Keratinocyte (primary cell): ENCODE measurements at regions not wholly inside any gene's neighbourhood (a gene's known extent, or its start where the extent isn't known, plus 50 kb on each side); places are given as distances from the start of the nearest gene placed in this dataset.

Experiments
- CTCF ChIP-seq, 3 experiments: IDR thresholded peaks in 1 of 3; conservative IDR thresholded peaks in 1 of 3; optimal IDR thresholded peaks in 1 of 3; 2 replicates in 2 of 3; 3 replicates in 1 of 3; pipeline versions ENCODE3 to v1.5.1; 2011; ENCODE audit warnings: low read length in 3 of 3, mild to moderate bottlenecking in 3 of 3, moderate library complexity in 2 of 3, control low read depth in 1 of 3, inconsistent platforms in 1 of 3; ENCODE audit not compliant: insufficient read depth in 2 of 3; ENCODE audit errors: extremely low read depth in 1 of 3
- EZH2 ChIP-seq: IDR thresholded peaks from one replicate; pipeline ENCODE4 v1.6.1; 2012; ENCODE audit warnings: inconsistent platforms, mild to moderate bottlenecking, low read length, moderate library complexity

- TF ChIP-seq CTCF (optimal IDR thresholded peaks at IDR 0.05 in 1 of 3, IDR thresholded peaks at IDR 0.05 in 1 of 3, conservative IDR thresholded peaks at IDR 0.05 in 1 of 3; ENCODE audit: extremely low read depth in 1 of 3, insufficient read depth in 2 of 3, low read length in 3 of 3): no peak
- no peak for TF ChIP-seq EZH2
These were observed 487.1 kb upstream of the LRRTM4 start for GRCh38 chr2:78009289-78009688.
